ENCODE measurements at regions not wholly inside any gene's neighbourhood (a gene's known extent, or its start where the extent isn't known, plus 50 kb on each side); places are given as distances from the start of the nearest gene placed in this dataset.

DNA sequence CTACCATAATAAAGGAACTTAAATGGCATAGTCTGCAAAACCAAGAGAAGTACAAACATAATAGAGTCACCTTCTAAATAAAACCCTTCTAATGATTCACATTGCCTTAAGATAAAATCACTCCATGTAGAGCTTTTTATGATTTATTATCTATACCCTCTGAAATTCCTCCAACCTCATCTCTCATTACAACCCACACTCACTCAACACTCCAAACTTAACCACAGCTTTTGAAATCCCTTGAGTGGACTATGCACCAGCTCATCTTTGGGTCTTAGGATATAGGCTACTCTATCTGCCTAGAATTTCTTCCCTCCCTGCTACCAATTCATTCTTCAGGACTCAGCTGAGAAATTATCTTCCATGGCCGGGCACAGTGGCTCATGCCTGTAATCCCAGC is 122.5 kb downstream of the CETN3 start:
- H3K4me1 ChIP-seq: no peaks in the 10 kb centered on the region
- TF ChIP-seq POLR2A (IDR thresholded peaks at IDR 0.05) (no peak), POLR2AphosphoS5 (IDR thresholded peaks at IDR 0.05) (no peak)
- TF ChIP-seq, protein P1, sequence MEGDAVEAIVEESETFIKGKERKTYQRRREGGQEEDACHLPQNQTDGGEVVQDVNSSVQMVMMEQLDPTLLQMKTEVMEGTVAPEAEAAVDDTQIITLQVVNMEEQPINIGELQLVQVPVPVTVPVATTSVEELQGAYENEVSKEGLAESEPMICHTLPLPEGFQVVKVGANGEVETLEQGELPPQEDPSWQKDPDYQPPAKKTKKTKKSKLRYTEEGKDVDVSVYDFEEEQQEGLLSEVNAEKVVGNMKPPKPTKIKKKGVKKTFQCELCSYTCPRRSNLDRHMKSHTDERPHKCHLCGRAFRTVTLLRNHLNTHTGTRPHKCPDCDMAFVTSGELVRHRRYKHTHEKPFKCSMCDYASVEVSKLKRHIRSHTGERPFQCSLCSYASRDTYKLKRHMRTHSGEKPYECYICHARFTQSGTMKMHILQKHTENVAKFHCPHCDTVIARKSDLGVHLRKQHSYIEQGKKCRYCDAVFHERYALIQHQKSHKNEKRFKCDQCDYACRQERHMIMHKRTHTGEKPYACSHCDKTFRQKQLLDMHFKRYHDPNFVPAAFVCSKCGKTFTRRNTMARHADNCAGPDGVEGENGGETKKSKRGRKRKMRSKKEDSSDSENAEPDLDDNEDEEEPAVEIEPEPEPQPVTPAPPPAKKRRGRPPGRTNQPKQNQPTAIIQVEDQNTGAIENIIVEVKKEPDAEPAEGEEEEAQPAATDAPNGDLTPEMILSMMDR (IDR thresholded peaks at IDR 0.05): no peak
- H3K4me3 ChIP-seq: no peak overlapping the region
- no peak overlapping the region for H3K27ac ChIP-seq
- intact Hi-C loops (cut with DNase I; ENCODE audit: low total_unique reads): no loop called here
- no peak for DNase-seq (ENCODE audit: low spot score in 2 of 2)
- H3K36me3 ChIP-seq: no peaks in the 10 kb centered on the region
- no peaks in the 10 kb centered on the region for H3K9me3 ChIP-seq
- H3K27me3 ChIP-seq: no peaks in the 10 kb centered on the region

DNA sequence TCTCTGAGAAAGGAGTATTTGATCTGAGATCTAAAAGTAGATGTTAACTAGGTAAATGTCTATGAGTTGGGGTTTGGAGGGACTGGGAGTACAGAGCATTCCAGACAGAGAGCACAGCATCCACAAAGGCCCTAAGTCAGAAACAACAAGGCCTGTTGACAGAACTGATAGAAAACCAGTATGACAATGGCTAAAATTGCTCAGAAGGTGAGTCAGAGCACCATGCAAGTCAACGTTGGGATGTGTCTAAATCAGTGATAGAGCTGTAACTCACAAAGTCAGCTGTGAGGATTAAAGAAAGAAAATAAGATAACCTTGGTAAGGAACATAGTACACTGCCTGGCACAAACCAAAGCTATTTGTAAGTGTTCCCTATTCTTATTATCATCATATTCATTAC is 124.0 kb downstream of the CETN3 start:
- H3K27me3 ChIP-seq: no peaks in the 10 kb centered on the region
- no peak overlapping the region for H3K4me3 ChIP-seq
- no peak overlapping the region for H3K27ac ChIP-seq
- DNase-seq (ENCODE audit: low spot score in 2 of 2): no peak
- H3K36me3 ChIP-seq: no peaks in the 10 kb centered on the region
- H3K9me3 ChIP-seq: no peaks in the 10 kb centered on the region
- H3K4me1 ChIP-seq: no peaks in the 10 kb centered on the region
- intact Hi-C loops (cut with DNase I; ENCODE audit: low total_unique reads): no loop called here
- TF ChIP-seq POLR2A (IDR thresholded peaks at IDR 0.05) (no peak), POLR2AphosphoS5 (IDR thresholded peaks at IDR 0.05) (no peak)
- TF ChIP-seq, protein P1 (IDR thresholded peaks at IDR 0.05): no peak

DNA sequence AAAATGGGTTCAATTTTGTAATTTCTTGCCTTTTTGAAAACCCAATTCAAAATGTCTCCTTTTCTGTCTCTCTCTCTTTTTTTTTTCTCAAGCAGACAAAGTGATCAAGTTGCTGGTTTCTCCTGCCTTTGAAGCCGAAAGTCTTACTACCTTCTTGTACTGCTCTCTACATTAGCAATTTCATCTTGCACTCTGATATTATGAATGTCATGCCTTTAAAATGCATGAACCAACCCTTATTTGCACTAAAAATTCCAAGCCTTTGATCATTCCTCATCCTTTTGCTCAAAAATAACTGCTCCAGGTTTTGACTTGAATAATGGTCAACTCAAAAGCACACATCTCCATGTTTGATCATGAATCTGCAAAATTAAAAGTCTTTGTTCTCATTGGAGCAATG is 125.2 kb downstream of the CETN3 start:
- TF ChIP-seq, protein P1 (IDR thresholded peaks at IDR 0.05): no peak
- TF ChIP-seq POLR2AphosphoS5 (IDR thresholded peaks at IDR 0.05): no peak
- TF ChIP-seq POLR2A (IDR thresholded peaks at IDR 0.05): no peak
- no peak for DNase-seq (ENCODE audit: low spot score in 2 of 2)
- no peaks in the 10 kb centered on the region for H3K36me3 ChIP-seq
- H3K27ac ChIP-seq: no peak overlapping the region
- no peaks in the 10 kb centered on the region for H3K9me3 ChIP-seq
- no peak overlapping the region for H3K4me3 ChIP-seq
- intact Hi-C loops (cut with DNase I; ENCODE audit: low total_unique reads): no loop called here
- no peaks in the 10 kb centered on the region for H3K4me1 ChIP-seq
- H3K27me3 ChIP-seq: no peaks in the 10 kb centered on the region

DNA sequence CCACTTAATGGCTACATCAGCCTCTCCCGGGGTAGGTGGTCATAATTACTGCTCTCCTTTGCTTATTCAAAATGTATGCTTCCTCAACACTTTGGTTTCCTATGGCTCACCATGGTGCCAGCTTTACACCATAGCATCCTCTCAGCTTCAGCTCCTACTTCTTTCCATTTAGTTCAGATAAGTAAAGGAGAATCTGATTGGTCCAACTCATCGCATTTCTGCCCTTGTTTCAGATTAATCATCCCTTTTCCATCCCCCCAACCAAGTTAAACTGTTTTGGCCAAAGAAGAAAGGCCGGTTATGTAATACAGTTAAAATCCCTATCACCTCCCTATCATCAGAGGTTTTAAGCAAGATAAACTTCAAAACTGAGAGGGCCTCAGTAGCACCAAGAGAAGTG is 130.5 kb downstream of the CETN3 start:
- Histone ChIP-seq H3K4me3 (no peak overlapping the region), H3K9me3 (no peaks in the 10 kb centered on the region), H3K27me3 (no peaks in the 10 kb centered on the region), H3K36me3 (no peaks in the 10 kb centered on the region), H3K4me1 (no peaks in the 10 kb centered on the region), H3K27ac (no peak overlapping the region)
- intact Hi-C loops (cut with DNase I; ENCODE audit: low total_unique reads): no loop called here
- DNase-seq (ENCODE audit: low spot score in 2 of 2): no peak
- TF ChIP-seq POLR2A (IDR thresholded peaks at IDR 0.05) (no peak), POLR2AphosphoS5 (IDR thresholded peaks at IDR 0.05) (no peak)
- TF ChIP-seq, protein P1 (IDR thresholded peaks at IDR 0.05): no peak

DNA sequence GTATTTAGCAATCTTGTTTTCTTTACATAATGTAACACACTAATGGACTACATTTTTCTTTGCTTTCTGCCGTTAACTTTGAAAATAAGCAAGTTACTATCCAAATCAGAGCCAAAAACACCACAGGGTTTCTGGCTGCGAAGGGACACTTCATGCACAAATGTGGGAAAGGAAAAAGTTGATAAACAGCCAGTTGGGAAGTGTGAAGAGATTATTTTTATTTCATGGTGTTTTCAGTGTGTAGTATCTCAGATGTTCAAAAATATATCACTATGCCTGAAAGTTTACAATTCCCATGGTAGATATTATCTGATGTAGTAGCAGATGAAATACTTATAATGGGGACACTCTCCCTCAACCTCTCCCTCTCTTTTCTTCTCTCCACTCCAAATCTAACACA is 135.3 kb downstream of the CETN3 start:
- H3K4me1 ChIP-seq: no peaks in the 10 kb centered on the region
- no peaks in the 10 kb centered on the region for H3K9me3 ChIP-seq
- H3K36me3 ChIP-seq: no peaks in the 10 kb centered on the region
- intact Hi-C loops (cut with DNase I; ENCODE audit: low total_unique reads): no loop called here
- H3K27ac ChIP-seq: no peak overlapping the region
- no peaks in the 10 kb centered on the region for H3K27me3 ChIP-seq
- TF ChIP-seq, protein P1 (IDR thresholded peaks at IDR 0.05): no peak
- TF ChIP-seq POLR2A (IDR thresholded peaks at IDR 0.05) (no peak), POLR2AphosphoS5 (IDR thresholded peaks at IDR 0.05) (no peak)
- H3K4me3 ChIP-seq: no peak overlapping the region
- no peak for DNase-seq (ENCODE audit: low spot score in 2 of 2)
